Keratinocyte (primary cell): ENCODE measurements at regions not wholly inside any gene's neighbourhood (a gene's known extent, or its start where the extent isn't known, plus 50 kb on each side); places are given as distances from the start of the nearest gene placed in this dataset.

Experiments
- DNase-seq: peaks from one replicate; pipeline ENCODE4 v3.0.0-alpha.2; 2011; ENCODE audit warnings: low read depth, missing footprints, low spot score
- FAIRE-seq: peaks from 2 replicates; lab custom pipeline; 2011; peaks lifted over from hg19 to GRCh38; lab: Jason Lieb, UNC
- H2AFZ ChIP-seq: 2 replicates; pipeline ENCODE4 v1.6.0; 2012; ENCODE audit warnings: low read length, control low read depth, inconsistent platforms; ENCODE audit not compliant: control insufficient read depth
- H3K27ac ChIP-seq: 2 replicates; pipeline ENCODE4 v1.5.1; 2011; ENCODE audit warnings: low read length; ENCODE audit not compliant: control insufficient read depth, insufficient read depth
- H3K27me3 ChIP-seq: 3 replicates; pipeline ENCODE4 v1.6.0; 2011; ENCODE audit warnings: low read length; ENCODE audit not compliant: control insufficient read depth, insufficient read depth; ENCODE audit errors: extremely low read depth
- H3K36me3 ChIP-seq, 2 experiments: 2 replicates in 1 of 2; 3 replicates in 1 of 2; pipeline ENCODE4 v1.5.1; 2011; ENCODE audit warnings: low read length in 2 of 2, mild to moderate bottlenecking in 1 of 2; ENCODE audit not compliant: control insufficient read depth in 2 of 2, insufficient read depth in 2 of 2; ENCODE audit errors: extremely low read depth in 1 of 2
- H3K4me1 ChIP-seq: 3 replicates; pipeline ENCODE4 v1.5.1; 2011; ENCODE audit warnings: low read length; ENCODE audit not compliant: control insufficient read depth, insufficient read depth; ENCODE audit errors: extremely low read depth
- H3K4me2 ChIP-seq: 3 replicates; pipeline ENCODE4 v1.6.0; 2011; ENCODE audit warnings: low read depth, low read length; ENCODE audit not compliant: control insufficient read depth, insufficient read depth; ENCODE audit errors: extremely low read depth
- H3K4me3 ChIP-seq, 3 experiments: fragments of 200-600 bp in 1 of 3; sonication (generic) in 1 of 3; 2 replicates in 2 of 3; 3 replicates in 1 of 3; pipeline ENCODE4 v1.5.1; 2011 to 2016; ENCODE audit warnings: low read length in 3 of 3, mild to moderate bottlenecking in 3 of 3, control low read depth in 2 of 3, inconsistent platforms in 1 of 3, low read depth in 1 of 3, mixed read lengths in 1 of 3, mixed run types in 1 of 3, moderate library complexity in 1 of 3; ENCODE audit not compliant: control insufficient read depth in 2 of 3, insufficient read depth in 2 of 3; ENCODE audit errors: extremely low read depth in 1 of 3
- H3K79me2 ChIP-seq: 2 replicates; pipeline ENCODE4 v1.6.0; 2012; ENCODE audit warnings: low read length; ENCODE audit not compliant: control insufficient read depth, insufficient read depth
- H3K9ac ChIP-seq: 3 replicates; pipeline ENCODE4 v1.6.0; 2011; ENCODE audit warnings: low read length; ENCODE audit not compliant: control insufficient read depth, insufficient read depth; ENCODE audit errors: extremely low read depth
- H3K9me1 ChIP-seq: 3 replicates; pipeline ENCODE4 v1.6.0; 2011; ENCODE audit warnings: low read length; ENCODE audit not compliant: control insufficient read depth, insufficient read depth; ENCODE audit errors: extremely low read depth
- H3K9me3 ChIP-seq: 2 replicates; pipeline ENCODE4 v1.5.1; 2012; ENCODE audit warnings: low read depth, low read length; ENCODE audit not compliant: control insufficient read depth
- H4K20me1 ChIP-seq: 3 replicates; pipeline ENCODE4 v1.6.0; 2011; ENCODE audit warnings: low read length; ENCODE audit not compliant: control insufficient read depth, insufficient read depth; ENCODE audit errors: extremely low read depth
- EZH2 ChIP-seq: IDR thresholded peaks from one replicate; pipeline ENCODE4 v1.6.1; 2012; ENCODE audit warnings: inconsistent platforms, mild to moderate bottlenecking, low read length, moderate library complexity
- dilution Hi-C: fragments of 300-500 bp; cut with MboI; formaldehyde crosslinking; loops from one replicate; pipeline ENCODE4 v1.7.0; 2020; ENCODE audit warnings: low sequenced_read_pairs; ENCODE audit not compliant: extremely low pct_ligation_motif_present
- TF ChIP-seq, protein P1 (sequence below), 3 experiments: IDR thresholded peaks in 1 of 3; conservative IDR thresholded peaks in 1 of 3; optimal IDR thresholded peaks in 1 of 3; 2 replicates in 2 of 3; 3 replicates in 1 of 3; pipeline versions ENCODE3 to v1.5.1; 2011; ENCODE audit warnings: low read length in 3 of 3, mild to moderate bottlenecking in 3 of 3, moderate library complexity in 2 of 3, control low read depth in 1 of 3, inconsistent platforms in 1 of 3; ENCODE audit not compliant: insufficient read depth in 2 of 3; ENCODE audit errors: extremely low read depth in 1 of 3

- H2AFZ ChIP-seq: no peak overlapping the region
- no peaks in the 10 kb centered on the region for H3K9me3 ChIP-seq
- H4K20me1 ChIP-seq: no peaks in the 10 kb centered on the region
- TF ChIP-seq EZH2: no peak
- TF ChIP-seq, protein P1, sequence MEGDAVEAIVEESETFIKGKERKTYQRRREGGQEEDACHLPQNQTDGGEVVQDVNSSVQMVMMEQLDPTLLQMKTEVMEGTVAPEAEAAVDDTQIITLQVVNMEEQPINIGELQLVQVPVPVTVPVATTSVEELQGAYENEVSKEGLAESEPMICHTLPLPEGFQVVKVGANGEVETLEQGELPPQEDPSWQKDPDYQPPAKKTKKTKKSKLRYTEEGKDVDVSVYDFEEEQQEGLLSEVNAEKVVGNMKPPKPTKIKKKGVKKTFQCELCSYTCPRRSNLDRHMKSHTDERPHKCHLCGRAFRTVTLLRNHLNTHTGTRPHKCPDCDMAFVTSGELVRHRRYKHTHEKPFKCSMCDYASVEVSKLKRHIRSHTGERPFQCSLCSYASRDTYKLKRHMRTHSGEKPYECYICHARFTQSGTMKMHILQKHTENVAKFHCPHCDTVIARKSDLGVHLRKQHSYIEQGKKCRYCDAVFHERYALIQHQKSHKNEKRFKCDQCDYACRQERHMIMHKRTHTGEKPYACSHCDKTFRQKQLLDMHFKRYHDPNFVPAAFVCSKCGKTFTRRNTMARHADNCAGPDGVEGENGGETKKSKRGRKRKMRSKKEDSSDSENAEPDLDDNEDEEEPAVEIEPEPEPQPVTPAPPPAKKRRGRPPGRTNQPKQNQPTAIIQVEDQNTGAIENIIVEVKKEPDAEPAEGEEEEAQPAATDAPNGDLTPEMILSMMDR (optimal IDR thresholded peaks at IDR 0.05 in 1 of 3, IDR thresholded peaks at IDR 0.05 in 1 of 3, conservative IDR thresholded peaks at IDR 0.05 in 1 of 3; ENCODE audit: extremely low read depth in 1 of 3, insufficient read depth in 2 of 3, low read length in 3 of 3): no peak
- no peak overlapping the region for H3K4me3 ChIP-seq
- dilution Hi-C loops: no loop called here
- H3K9ac ChIP-seq: no peak overlapping the region
- DNase-seq (no peak), FAIRE-seq (no peak)
- H3K27ac ChIP-seq: no peak overlapping the region
- H3K4me2 ChIP-seq: no peak overlapping the region
- no peaks in the 10 kb centered on the region for H3K36me3 ChIP-seq
- no peaks in the 10 kb centered on the region for H3K79me2 ChIP-seq
- no peaks in the 10 kb centered on the region for H3K27me3 ChIP-seq
- no peaks in the 10 kb centered on the region for H3K9me1 ChIP-seq
- no peaks in the 10 kb centered on the region for H3K4me1 ChIP-seq
Measured at GRCh38 chr2:175553910-175554309, 372.4 kb upstream of the ATP5MC3 start.

- no peaks in the 10 kb centered on the region for H3K36me3 ChIP-seq
- H4K20me1 ChIP-seq: no peaks in the 10 kb centered on the region
- no peaks in the 10 kb centered on the region for H3K9me1 ChIP-seq
- TF ChIP-seq EZH2: no peak
- TF ChIP-seq, protein P1 (optimal IDR thresholded peaks at IDR 0.05 in 1 of 3, IDR thresholded peaks at IDR 0.05 in 1 of 3, conservative IDR thresholded peaks at IDR 0.05 in 1 of 3; ENCODE audit: extremely low read depth in 1 of 3, insufficient read depth in 2 of 3, low read length in 3 of 3): no peak
- no peak overlapping the region for H3K9ac ChIP-seq
- dilution Hi-C loops: no loop called here
- H2AFZ ChIP-seq: no peak overlapping the region
- no peaks in the 10 kb centered on the region for H3K79me2 ChIP-seq
- H3K4me1 ChIP-seq: no peaks in the 10 kb centered on the region
- H3K4me2 ChIP-seq: no peak overlapping the region
- DNase-seq (no peak), FAIRE-seq (no peak)
- H3K27ac ChIP-seq: no peak overlapping the region
- no peaks in the 10 kb centered on the region for H3K9me3 ChIP-seq
- H3K4me3 ChIP-seq: no peak overlapping the region
- no peaks in the 10 kb centered on the region for H3K27me3 ChIP-seq
Measured at GRCh38 chr2:175552902-175553301, 371.4 kb upstream of the ATP5MC3 start.
